ENCODE measurements at regions not wholly inside any gene's neighbourhood (a gene's known extent, or its start where the extent isn't known, plus 50 kb on each side); places are given as distances from the start of the nearest gene placed in this dataset.

DNA sequence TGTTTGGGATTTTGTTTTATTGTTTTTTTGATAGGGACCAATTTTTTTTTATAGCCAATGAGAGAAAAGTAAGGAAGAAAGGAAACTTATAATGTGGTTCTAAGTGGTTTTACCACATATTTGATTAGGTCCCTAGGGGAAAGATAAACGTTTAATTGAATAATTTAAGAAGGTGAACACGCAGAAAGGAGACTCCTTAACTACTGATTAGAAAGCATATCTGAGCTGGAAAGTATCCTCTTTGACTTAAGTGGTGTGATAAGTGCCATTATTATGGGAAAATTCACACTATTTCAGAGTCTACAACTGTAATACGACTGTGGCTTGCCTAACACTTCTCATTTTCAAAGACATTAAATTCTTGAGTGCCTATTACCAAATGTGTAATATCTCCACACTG lies 106.5 kb upstream of the GRAMD1B start:
- TF ChIP-seq EZH2 (IDR thresholded peaks at IDR 0.05; ENCODE audit: insufficient read depth, low read length), result no peak
- TF ChIP-seq, protein P1, sequence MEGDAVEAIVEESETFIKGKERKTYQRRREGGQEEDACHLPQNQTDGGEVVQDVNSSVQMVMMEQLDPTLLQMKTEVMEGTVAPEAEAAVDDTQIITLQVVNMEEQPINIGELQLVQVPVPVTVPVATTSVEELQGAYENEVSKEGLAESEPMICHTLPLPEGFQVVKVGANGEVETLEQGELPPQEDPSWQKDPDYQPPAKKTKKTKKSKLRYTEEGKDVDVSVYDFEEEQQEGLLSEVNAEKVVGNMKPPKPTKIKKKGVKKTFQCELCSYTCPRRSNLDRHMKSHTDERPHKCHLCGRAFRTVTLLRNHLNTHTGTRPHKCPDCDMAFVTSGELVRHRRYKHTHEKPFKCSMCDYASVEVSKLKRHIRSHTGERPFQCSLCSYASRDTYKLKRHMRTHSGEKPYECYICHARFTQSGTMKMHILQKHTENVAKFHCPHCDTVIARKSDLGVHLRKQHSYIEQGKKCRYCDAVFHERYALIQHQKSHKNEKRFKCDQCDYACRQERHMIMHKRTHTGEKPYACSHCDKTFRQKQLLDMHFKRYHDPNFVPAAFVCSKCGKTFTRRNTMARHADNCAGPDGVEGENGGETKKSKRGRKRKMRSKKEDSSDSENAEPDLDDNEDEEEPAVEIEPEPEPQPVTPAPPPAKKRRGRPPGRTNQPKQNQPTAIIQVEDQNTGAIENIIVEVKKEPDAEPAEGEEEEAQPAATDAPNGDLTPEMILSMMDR (IDR thresholded peaks at IDR 0.05; ENCODE audit: insufficient read depth, low read depth, low read length), result no peak

Measured in astrocyte (in vitro differentiated cells and primary cell).